SK-N-MC (cell line): ENCODE measurements at regions not wholly inside any gene's neighbourhood (a gene's known extent, or its start where the extent isn't known, plus 50 kb on each side); places are given as distances from the start of the nearest gene placed in this dataset.

Experiments
- EZH2 ChIP-seq: fragments of 200-600 bp; sonication (generic); IDR thresholded peaks from one replicate; pipeline ENCODE4 v1.6.1; 2017; ENCODE audit warnings: antibody characterized with exemption
- FOXP2 ChIP-seq: optimal IDR thresholded peaks from 2 replicates; pipeline ENCODE3; 2011; ENCODE audit warnings: mild to moderate bottlenecking, moderate library complexity; ENCODE audit not compliant: insufficient read depth; ENCODE audit errors: extremely low read length, control extremely low read depth
- POLR2AphosphoS5 ChIP-seq: IDR thresholded peaks from 2 replicates; pipeline ENCODE4 v1.6.1; 2012; ENCODE audit warnings: mild to moderate bottlenecking, low read depth, low read length, borderline replicate concordance

- TF ChIP-seq POLR2AphosphoS5 (no peak), EZH2 (no peak), FOXP2 (no peak)
Observed at GRCh38 chr3:31407665-31408064, 125.1 kb upstream of the STT3B start.
